NCI-H748 treated with DMSO at 0.1 percent for 48 hours (cell line): ENCODE measurements at regions not wholly inside any gene's neighbourhood (a gene's known extent, or its start where the extent isn't known, plus 50 kb on each side); places are given as distances from the start of the nearest gene placed in this dataset.
A peak's percentile ranks its signal among the peaks of the same experiment; 100 is the strongest.
"Not testable (repeated sequence)": the region's sequence is repeated elsewhere in the genome, so short reads cannot be mapped to it uniquely, and the experiment has no call there.

Experiments
- DNase-seq: peaks from one replicate; lab custom pipeline; 2025; lab: John Stamatoyannopoulos, UW

GRCh38 chr9:38254756-38255155 lies 137.7 kb upstream of the ALDH1B1 start:
- no peak for DNase-seq

DNA sequence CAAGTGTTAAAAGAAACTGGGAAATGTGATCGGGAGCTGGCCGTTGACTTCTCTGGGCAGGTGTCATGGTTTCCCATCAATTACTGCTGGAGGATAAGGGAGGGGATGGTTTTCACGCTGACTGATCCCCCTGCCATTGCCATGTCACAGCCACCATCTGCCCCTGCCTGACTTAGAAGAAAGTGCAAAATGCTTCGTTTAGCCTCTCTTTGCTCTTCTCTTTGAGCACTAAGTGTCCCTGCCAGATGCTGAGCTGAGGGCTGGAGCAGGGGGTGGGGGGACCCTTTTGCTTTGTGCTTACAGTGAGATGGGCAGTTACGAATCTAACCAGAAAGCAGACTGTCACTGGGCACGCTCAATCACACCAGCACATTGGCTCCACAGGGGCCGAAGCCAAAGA lies 138.4 kb upstream of the ALDH1B1 start:
- no peak for DNase-seq

DNA sequence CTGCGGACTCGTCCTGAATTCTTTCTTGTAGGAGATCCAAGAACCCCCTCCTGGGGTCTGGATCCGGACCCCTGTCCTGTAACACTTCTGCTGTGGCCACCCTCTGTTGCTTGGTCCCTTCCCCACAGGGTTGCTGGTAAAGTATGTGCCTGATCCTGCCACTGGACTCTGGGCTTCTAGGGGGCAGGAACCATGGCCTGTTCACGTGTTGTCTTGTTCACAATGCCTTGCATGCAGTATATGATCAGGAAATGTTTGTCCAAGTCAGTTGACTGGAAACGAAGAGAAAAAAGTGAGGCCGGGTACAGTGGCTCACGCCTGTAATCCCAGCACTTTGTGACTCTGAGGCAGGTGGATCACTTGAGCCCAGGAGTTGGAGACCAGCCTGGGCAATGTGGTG lies 139.3 kb upstream of the ALDH1B1 start:
- no peak for DNase-seq

- no peak for DNase-seq
Measured at GRCh38 chr9:38251036-38251860, 141.3 kb upstream of the ALDH1B1 start.

DNA sequence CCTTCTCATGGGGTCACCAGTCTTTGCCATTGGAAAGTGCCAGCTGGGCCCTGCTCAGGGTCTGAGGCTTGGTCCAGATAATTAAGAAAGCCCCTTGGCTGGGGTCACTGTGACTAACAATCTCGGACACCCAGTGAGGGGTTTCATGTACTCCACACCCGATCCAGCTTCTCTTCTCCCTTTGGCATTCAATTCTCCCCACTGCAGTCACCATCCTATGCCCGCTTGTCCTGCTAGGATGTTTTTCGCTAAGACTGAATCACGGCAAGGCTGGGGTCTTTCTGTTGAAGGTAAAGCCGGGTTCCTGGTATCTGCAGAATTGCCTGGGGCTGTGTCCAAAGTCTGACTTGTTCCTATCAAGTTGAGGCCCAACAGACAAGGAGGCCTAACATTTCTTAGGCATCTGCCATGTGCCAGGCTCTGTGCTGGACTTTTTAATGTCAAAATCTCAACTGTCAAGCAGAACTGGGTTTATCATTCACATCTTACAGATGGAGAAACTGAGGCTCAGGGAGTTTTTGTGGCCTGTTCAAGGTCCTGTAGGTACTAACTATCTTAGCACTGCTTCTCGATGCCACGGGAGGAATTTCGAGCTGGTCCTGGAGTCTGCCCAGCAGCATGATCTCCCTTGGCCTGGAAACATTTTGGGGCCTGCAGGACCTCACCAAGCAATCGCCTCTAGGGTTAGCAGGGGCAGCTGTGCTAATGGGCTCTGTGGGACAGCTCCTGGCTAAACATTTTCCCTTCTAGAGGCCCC lies 142.0 kb upstream of the ALDH1B1 start:
- DNase-seq: no peak

DNA sequence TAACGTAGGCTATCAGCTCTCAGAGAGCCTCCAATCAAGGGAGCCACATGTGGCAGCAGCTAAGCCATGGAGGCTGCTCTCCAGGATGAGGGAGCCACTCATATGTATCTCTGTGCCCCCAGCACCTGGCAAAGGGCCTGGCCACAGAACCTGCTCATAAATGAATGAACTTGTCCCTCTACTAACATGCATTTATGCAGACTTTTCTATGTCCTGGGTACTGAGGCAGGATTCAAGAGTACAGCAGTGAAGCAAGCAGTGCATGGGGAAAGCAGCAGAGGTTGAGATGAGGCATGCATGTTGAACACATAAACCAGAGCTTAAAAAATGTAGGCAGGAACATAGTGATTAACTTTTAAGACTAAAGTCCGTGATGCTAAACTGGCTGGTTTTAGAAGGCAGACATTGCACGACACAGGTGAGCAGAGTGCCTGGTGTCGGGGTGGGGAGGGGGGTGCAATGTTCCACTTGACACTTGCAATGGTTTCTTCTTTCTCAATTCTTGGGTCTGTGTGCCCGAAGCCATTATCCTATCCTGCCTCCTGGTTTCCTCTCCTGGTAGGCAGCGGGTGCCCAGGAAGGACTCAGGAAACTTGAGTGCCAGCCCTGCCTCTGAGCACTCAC lies 142.8 kb upstream of the ALDH1B1 start:
- DNase-seq: no peak

DNA sequence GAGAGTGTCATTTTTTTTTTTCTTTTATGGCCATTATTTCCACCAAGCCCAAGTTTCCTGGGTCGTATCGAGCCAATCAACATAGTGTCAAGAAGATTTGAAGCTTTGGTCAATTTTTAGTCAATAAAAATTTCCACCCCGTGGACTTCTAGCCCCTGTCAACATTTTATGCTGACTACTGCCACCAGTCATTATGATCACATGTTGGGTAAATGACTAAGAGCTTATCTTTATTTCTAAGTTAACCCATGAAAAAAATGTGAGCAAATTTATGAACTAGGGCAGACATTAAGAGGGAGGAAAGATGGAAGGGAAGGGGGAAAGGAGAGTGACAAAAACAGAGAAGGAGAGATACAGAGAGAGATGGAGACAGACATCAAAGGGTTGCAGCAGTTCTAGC lies 143.5 kb upstream of the ALDH1B1 start:
- DNase-seq: no peak

GRCh38 chr9:38246833-38247232 lies 145.7 kb upstream of the ALDH1B1 start:
- no peak for DNase-seq

DNA sequence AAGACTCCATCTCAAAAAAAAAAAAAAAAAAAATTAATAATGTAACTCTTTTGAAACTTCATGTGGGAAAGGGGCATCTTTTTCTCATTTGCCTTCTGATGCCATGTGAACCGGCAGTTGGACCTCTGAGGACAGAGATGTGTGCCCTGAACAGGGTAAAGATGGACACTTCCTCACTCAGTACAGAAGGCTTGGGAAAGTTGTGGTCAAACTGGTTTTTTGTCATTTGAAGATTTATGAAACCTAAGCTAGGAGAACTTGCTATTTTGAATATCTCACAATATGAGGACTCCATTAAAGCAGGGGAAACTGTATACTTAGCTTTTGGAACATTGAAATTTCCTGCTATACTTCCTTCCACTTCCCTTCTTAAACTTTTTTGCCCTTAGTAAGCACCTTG lies 147.5 kb upstream of the ALDH1B1 start:
- DNase-seq: no peak

- DNase-seq: no peak
Measured at GRCh38 chr9:38243993-38244392, 148.5 kb upstream of the ALDH1B1 start.

DNA sequence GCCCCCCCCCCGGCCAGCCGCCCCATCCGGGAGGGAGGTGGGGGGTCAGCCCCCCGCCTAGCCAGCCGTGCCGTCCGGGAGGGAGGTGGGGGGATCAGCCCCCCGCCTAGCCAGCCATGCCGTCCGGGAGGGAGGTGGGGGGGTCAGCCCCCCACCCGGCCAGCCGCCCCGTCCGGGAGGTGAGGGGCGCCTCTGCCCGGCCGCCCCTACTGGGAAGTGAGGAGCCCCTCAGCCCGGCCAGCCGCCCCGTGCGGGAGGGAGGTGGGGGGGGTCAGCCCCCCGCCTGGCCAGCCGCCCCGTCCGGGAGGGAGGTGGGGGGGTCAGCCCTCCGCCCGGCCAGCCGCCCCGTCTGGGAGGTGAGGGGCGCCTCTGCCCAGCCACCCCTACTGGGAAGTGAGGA lies 150.4 kb upstream of the ALDH1B1 start:
- not testable (repeated sequence) for DNase-seq

- DNase-seq: no peak
Measured at GRCh38 chr9:38240051-38240450, 152.5 kb upstream of the ALDH1B1 start.

GRCh38 chr9:38235244-38235643 lies 157.3 kb upstream of the ALDH1B1 start:
- no peak for DNase-seq

- no peak for DNase-seq
Measured at GRCh38 chr9:38234479-38235170, 157.9 kb upstream of the ALDH1B1 start.

GRCh38 chr9:38233796-38234355 lies 158.6 kb upstream of the ALDH1B1 start:
- DNase-seq: no peak

DNA sequence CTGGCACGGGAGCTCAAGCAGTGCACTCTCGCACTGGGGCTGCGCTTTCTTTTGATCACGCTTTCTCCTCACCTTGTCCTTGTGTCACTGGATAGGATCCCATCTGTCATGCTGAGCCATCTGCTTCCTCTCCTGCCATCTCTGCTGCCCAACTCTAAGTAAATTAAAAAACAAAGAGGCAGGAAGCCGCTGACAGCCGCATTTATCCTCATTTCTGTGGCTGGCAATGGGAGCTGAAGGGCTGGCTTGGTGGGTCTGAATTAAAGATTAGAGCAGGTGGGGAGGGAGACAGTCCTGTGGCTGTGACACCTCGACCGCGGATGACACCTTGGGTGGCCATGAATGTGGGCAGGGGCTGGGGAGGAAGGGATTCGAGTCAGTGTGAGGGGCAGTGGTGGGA lies 159.2 kb upstream of the ALDH1B1 start:
- no peak for DNase-seq

GRCh38 chr9:38232895-38233294 lies 159.6 kb upstream of the ALDH1B1 start:
- DNase-seq: no peak

DNA sequence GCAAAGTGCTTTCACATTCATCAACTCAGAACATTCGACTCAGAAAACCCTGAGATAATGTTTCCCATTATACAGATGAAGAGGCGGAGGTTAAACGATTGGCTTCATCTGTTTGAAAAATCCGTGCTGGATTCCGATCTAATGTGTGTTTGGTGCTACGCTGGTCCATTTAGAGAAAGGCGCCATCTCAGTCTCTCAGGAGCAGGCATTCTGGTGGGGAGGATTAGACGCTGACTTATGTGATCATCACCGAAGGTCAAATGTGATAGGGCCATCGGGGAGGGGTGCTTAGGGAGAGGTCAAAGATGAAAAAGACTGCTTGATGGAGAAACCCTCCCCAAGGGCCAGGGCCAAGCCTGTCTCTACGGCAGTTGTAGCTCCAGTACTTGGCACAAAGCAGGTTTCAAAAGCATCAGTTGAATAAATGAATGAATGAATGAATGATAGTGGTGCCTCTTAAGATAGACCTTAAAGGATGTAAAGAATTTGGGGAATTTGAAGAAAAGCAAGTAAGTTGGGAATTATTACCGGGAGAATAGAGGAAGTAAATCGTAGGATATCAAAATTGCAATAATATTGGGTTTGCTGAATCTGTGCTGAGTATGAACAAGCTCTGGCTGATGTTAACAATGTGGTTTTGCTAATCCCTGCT lies 160.6 kb upstream of the SHB start:
- DNase-seq: no peak

DNA sequence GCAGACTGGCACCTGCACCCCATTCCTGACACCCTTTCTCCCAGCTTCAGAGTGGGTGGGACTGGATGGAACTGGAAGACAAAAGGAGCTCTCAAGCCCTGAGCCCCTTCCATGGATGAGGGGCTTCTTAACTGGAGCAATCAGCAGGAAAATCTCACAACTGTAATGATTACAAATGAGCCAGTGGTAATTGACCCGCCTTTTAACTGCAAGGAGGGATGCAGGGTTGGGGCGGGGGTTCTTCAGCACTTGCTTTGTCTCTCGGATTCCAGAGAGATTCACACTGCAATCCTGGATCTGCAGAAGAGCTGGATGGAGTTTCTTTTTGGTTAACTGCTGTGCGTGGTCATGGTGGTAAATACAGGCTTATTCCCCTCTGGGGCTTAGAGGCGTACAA lies 160.1 kb upstream of the SHB start:
- no peak for DNase-seq

DNA sequence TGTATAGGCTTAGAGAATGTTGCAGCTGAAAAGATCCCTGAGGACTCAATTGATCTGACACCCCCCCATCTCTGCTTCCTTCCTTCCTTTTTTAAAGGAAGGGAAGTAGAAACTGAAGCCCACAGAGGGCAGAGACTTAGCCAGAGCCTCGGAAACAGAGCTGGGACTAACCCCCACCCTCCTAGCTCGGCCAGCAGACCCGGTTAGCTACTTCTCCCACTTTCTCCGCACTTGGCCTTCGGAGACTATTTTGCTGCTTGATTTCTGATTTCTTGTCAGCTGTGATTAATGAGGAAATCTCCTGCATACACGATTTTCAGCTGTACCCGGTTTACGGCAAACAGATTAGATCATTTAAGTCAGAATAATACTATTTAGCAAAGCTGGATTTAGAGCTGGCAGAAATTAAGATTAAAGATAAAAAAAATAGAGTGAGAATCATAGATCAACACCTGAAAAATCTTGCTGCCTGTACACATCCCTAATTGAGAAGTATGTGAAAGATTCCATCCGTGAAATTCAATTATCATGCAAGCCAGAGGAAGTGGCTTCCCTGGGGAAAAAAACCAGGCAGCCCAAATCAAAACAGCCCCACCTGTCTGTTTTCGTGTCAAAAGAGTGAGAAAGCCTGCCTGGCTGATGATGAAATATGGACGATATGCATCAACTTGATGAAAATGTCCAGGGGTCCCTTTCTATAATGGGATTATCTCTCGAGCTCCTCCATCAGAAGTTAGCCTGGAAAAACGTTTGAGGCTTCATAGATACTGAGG lies 159.5 kb upstream of the SHB start:
- no peak for DNase-seq

- peak; percentile 42 for DNase-seq
Measured at GRCh38 chr9:38227656-38228055, 158.6 kb upstream of the SHB start.
